GM12878 (cell line): ENCODE measurements at regions not wholly inside any gene's neighbourhood (a gene's known extent, or its start where the extent isn't known, plus 50 kb on each side); places are given as distances from the start of the nearest gene placed in this dataset.

Experiments
- CBX5 ChIP-seq: sonication (generic); IDR thresholded peaks from 2 replicates; pipeline ENCODE4 v1.6.1; 2016; ENCODE audit warnings: low read depth, moderate library complexity, mild to moderate bottlenecking, inconsistent platforms
- EP300 ChIP-seq, 2 experiments: fragments of 150-350 bp in 1 of 2; IDR thresholded peaks; 2 replicates each; pipeline ENCODE4 v1.6.1; 2011 to 2012; ENCODE audit warnings: low read depth in 2 of 2, low read length in 2 of 2, borderline replicate concordance in 1 of 2, improper control_type of control experiment in 1 of 2, inconsistent platforms in 1 of 2; ENCODE audit not compliant: control insufficient read depth in 1 of 2
- ETV6 ChIP-seq, 2 experiments: fragments of 450-650 bp in 1 of 2; IDR thresholded peaks in 1 of 2; conservative IDR thresholded peaks in 1 of 2; 2 replicates each; pipeline ENCODE4 v1.6.1; 2014; ENCODE audit warnings: antibody characterized with exemption in 1 of 2, borderline replicate concordance in 1 of 2, low read depth in 1 of 2, mild to moderate bottlenecking in 1 of 2, moderate library complexity in 1 of 2
- POLR2A ChIP-seq: IDR thresholded peaks from 2 replicates; pipeline ENCODE4 v1.6.1; 2011; ENCODE audit warnings: low read depth, mild to moderate bottlenecking, low read length
- REST ChIP-seq: IDR thresholded peaks from 2 replicates; pipeline ENCODE4 v1.6.1; 2012; ENCODE audit warnings: mild to moderate bottlenecking, low read depth, low read length
- SPI1 ChIP-seq: IDR thresholded peaks from 2 replicates; pipeline ENCODE4 v1.6.1; 2011; ENCODE audit warnings: low read depth, mild to moderate bottlenecking, low read length, moderate library complexity, borderline replicate concordance; ENCODE audit not compliant: insufficient read depth
- USF2 ChIP-seq: IDR thresholded peaks from 2 replicates; pipeline ENCODE4 v1.6.1; 2011; ENCODE audit warnings: low read depth, low read length, improper control_type of control experiment, borderline replicate concordance
- YY1 ChIP-seq: IDR thresholded peaks from 2 replicates; pipeline ENCODE4 v1.6.1; 2011; ENCODE audit warnings: low read depth, mild to moderate bottlenecking, low read length
- ZNF622 ChIP-seq: fragments of 450-650 bp; IDR thresholded peaks from 2 replicates; pipeline ENCODE4 v1.6.1; 2017; ENCODE audit warnings: mild to moderate bottlenecking, inconsistent platforms

GRCh38 chr3:178067721-178068120 is 468.5 kb upstream of the KCNMB2 start:
- no peak for TF ChIP-seq CBX5
- no peak for TF ChIP-seq EP300 (IDR thresholded peaks at IDR 0.05; ENCODE audit: borderline replicate concordance in 1 of 2, control insufficient read depth in 1 of 2, low read depth in 2 of 2, low read length in 2 of 2)
- no peak for TF ChIP-seq ETV6 (conservative IDR thresholded peaks at IDR 0.05 in 1 of 2, IDR thresholded peaks at IDR 0.05 in 1 of 2; ENCODE audit: borderline replicate concordance in 1 of 2, low read depth in 1 of 2)
- TF ChIP-seq YY1: no peak
- no peak for TF ChIP-seq POLR2A
- TF ChIP-seq REST: no peak
- TF ChIP-seq USF2: no peak
- no peak for TF ChIP-seq SPI1
- TF ChIP-seq ZNF622: no peak
